PFSK-1 (cell line): ENCODE measurements at regions not wholly inside any gene's neighbourhood (a gene's known extent, or its start where the extent isn't known, plus 50 kb on each side); places are given as distances from the start of the nearest gene placed in this dataset.

Source experiments
- POLR2AphosphoS5 ChIP-seq: IDR thresholded peaks from 2 replicates; pipeline ENCODE4 v1.6.1; 2012; ENCODE audit warnings: low read depth, mild to moderate bottlenecking, control low read depth, low read length, moderate library complexity
- SIN3A ChIP-seq: IDR thresholded peaks from 2 replicates; pipeline ENCODE4 v1.6.1; 2012; ENCODE audit warnings: mild to moderate bottlenecking, low read length, moderate library complexity, borderline replicate concordance; ENCODE audit not compliant: insufficient read depth
- TAF1 ChIP-seq: IDR thresholded peaks from 2 replicates; pipeline ENCODE4 v1.6.1; 2012; ENCODE audit warnings: low read length, control low read depth, borderline replicate concordance; ENCODE audit not compliant: insufficient read depth
- TF ChIP-seq, protein P1 (sequence below), 2 experiments: IDR thresholded peaks; 2 replicates each; pipeline versions ENCODE4 v1.6.1 to v1.8.0; 2011 to 2012; ENCODE audit warnings: low read depth in 2 of 2, low read length in 2 of 2, control low read depth in 1 of 2, inconsistent platforms in 1 of 2, mild to moderate bottlenecking in 1 of 2, moderate library complexity in 1 of 2; ENCODE audit not compliant: insufficient read depth in 1 of 2

DNA sequence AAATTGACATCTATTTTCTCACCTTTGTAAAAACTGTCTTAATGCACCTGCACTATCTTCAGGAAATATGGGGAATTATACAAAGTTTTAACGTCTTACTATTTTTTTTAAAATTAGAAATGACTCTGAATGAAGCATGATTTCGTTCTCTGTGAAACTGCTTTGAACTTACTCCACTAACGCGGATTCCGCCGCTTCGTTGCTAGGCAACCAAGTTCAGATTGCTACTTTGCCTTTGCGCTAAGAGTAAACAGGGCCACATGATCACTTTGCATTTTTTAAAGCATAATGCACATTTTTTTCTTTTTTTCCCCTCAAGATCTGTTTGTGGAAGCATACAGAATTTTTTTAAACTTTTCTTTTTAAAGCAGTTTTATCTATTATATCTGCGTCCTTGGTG, 690.5 kb downstream of the BRINP3 start:
- TF ChIP-seq SIN3A = no peak
- TF ChIP-seq TAF1 = no peak
- no peak for TF ChIP-seq POLR2AphosphoS5
- TF ChIP-seq, protein P1, sequence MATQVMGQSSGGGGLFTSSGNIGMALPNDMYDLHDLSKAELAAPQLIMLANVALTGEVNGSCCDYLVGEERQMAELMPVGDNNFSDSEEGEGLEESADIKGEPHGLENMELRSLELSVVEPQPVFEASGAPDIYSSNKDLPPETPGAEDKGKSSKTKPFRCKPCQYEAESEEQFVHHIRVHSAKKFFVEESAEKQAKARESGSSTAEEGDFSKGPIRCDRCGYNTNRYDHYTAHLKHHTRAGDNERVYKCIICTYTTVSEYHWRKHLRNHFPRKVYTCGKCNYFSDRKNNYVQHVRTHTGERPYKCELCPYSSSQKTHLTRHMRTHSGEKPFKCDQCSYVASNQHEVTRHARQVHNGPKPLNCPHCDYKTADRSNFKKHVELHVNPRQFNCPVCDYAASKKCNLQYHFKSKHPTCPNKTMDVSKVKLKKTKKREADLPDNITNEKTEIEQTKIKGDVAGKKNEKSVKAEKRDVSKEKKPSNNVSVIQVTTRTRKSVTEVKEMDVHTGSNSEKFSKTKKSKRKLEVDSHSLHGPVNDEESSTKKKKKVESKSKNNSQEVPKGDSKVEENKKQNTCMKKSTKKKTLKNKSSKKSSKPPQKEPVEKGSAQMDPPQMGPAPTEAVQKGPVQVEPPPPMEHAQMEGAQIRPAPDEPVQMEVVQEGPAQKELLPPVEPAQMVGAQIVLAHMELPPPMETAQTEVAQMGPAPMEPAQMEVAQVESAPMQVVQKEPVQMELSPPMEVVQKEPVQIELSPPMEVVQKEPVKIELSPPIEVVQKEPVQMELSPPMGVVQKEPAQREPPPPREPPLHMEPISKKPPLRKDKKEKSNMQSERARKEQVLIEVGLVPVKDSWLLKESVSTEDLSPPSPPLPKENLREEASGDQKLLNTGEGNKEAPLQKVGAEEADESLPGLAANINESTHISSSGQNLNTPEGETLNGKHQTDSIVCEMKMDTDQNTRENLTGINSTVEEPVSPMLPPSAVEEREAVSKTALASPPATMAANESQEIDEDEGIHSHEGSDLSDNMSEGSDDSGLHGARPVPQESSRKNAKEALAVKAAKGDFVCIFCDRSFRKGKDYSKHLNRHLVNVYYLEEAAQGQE (IDR thresholded peaks at IDR 0.05; ENCODE audit: insufficient read depth in 1 of 2, low read depth in 2 of 2, low read length in 2 of 2) = no peak
